GM12878 (cell line): ENCODE measurements at regions not wholly inside any gene's neighbourhood (a gene's known extent, or its start where the extent isn't known, plus 50 kb on each side); places are given as distances from the start of the nearest gene placed in this dataset.

ENCODE experiments used
- ASH2L ChIP-seq: fragments of 300-600, 200-600 bp; sonication (generic); IDR thresholded peaks from 2 replicates; pipeline ENCODE4 v1.6.1; 2017; ENCODE audit warnings: low read depth, mild to moderate bottlenecking, borderline replicate concordance
- POLR2A ChIP-seq: IDR thresholded peaks from 2 replicates; pipeline ENCODE4 v1.6.1; 2011; ENCODE audit warnings: low read depth, mild to moderate bottlenecking, low read length
- POLR2AphosphoS5 ChIP-seq: IDR thresholded peaks from 2 replicates; pipeline ENCODE4 v1.6.1; 2011; ENCODE audit warnings: mild to moderate bottlenecking, low read length, inconsistent platforms
- SIX5 ChIP-seq: IDR thresholded peaks from 2 replicates; pipeline ENCODE4 v1.6.1; 2011; ENCODE audit warnings: mild to moderate bottlenecking, low read depth, low read length, moderate library complexity; ENCODE audit not compliant: severe bottlenecking
- TF ChIP-seq, protein P1 (sequence below), 3 experiments: IDR thresholded peaks in 2 of 3; conservative IDR thresholded peaks in 1 of 3; 2 replicates each; pipeline ENCODE4 v1.5.1; 2011; ENCODE audit warnings: low read depth in 3 of 3, low read length in 3 of 3, mild to moderate bottlenecking in 3 of 3, control low read depth in 2 of 3, moderate library complexity in 2 of 3, inconsistent platforms in 1 of 3, mixed read lengths in 1 of 3; ENCODE audit not compliant: control insufficient read depth in 2 of 3, insufficient read depth in 1 of 3; ENCODE audit errors: extremely low read depth in 1 of 3

DNA sequence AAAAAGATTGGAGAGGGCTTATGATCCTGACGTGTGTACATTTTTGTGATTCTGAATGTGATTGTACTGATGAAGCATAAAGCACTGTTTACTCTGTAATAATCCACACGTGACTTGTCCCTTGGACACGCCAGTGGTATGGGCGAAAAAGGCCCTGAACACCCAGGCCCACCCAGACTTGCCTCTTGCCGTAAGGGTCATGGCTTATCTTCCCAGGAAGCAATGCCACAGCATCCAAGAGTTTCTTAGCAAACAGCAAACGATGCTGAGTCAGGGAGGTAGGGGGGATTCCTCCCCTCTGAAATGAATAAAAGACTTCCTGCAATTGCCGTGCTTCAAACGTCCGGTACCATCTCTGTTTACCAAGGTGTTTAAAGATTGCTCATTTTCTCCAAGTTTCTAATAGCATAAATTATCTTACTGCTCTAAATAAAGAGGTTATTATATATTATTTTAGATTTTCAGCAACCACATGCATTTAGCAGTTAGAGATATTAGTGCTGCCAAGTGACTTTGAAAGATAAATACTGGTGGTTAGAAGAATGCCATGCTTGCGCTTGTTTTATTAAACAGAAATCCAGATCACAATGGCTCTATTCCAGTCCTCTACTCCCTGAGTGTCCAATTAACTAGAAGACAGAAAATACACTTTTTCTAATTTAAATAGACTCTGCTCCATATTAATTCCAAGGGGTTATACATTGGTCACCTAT is 212.8 kb upstream of the CST7 start:
- TF ChIP-seq ASH2L (no peak), POLR2A (no peak), POLR2AphosphoS5 (no peak), SIX5 (no peak)
- TF ChIP-seq, protein P1, sequence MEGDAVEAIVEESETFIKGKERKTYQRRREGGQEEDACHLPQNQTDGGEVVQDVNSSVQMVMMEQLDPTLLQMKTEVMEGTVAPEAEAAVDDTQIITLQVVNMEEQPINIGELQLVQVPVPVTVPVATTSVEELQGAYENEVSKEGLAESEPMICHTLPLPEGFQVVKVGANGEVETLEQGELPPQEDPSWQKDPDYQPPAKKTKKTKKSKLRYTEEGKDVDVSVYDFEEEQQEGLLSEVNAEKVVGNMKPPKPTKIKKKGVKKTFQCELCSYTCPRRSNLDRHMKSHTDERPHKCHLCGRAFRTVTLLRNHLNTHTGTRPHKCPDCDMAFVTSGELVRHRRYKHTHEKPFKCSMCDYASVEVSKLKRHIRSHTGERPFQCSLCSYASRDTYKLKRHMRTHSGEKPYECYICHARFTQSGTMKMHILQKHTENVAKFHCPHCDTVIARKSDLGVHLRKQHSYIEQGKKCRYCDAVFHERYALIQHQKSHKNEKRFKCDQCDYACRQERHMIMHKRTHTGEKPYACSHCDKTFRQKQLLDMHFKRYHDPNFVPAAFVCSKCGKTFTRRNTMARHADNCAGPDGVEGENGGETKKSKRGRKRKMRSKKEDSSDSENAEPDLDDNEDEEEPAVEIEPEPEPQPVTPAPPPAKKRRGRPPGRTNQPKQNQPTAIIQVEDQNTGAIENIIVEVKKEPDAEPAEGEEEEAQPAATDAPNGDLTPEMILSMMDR (IDR thresholded peaks at IDR 0.05 in 2 of 3, conservative IDR thresholded peaks at IDR 0.05 in 1 of 3; ENCODE audit: control insufficient read depth in 2 of 3, extremely low read depth in 1 of 3, insufficient read depth in 1 of 3, low read depth in 3 of 3, low read length in 3 of 3), result no peak
